ENCODE measurements at regions not wholly inside any gene's neighbourhood (a gene's known extent, or its start where the extent isn't known, plus 50 kb on each side); places are given as distances from the start of the nearest gene placed in this dataset.

- no peak for DNase-seq
Observed at GRCh38 chr20:56978475-56978874, 288.0 kb downstream of the BMP7 start.

DNA sequence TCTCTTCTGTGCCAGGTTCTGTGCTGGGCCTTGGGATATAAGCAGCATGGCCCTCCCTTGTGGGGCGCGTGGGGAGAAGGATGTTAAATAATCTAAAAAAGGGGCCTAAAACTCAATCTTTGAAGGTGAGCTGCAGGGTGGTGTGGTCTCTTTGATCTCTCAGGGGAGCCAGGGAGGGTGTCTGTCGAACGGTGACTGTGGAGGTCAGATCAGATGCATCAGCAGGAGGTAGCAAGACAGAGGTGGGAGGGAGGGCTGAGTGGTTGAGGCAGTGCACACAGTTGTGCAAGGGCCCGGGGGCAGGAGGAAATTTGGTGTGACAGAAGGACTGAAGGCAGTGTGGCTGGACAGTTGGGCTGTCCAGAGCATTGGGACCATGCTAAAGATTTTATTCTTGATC, 287.3 kb downstream of the BMP7 start:
- DNase-seq: no peak

GRCh38 chr20:56981301-56981700, 285.1 kb downstream of the BMP7 start:
- DNase-seq: no peak

GRCh38 chr20:56983813-56984212, 282.6 kb downstream of the BMP7 start:
- no peak for DNase-seq

DNA sequence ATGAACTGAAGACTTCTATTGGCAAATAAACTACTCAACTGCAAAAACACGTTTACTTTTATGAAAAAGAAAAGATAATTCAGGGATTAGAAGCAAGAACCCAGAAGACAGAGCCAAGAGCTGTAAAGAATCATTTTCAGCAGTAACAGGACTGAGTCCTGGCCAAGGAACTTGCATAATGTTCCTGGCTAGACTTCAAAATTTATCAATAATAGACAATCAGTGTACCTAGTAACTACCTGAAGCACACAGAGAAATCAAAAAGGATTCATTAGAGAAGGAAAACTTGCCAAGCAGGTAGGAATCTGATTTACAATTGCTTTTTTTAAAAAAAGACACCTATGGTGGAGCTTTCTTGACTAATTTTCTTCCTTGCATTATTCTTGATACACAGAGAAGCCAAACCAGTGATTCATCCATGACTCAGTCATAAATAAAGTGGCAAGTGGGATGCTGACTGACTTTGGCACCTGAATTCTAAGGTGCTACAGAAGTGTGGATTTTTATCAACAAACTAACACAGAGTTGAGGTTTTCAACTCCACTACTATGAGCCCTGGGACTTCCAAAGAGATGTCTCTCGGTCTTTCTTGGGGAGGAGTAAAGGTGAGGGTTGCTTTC, 281.3 kb downstream of the BMP7 start:
- DNase-seq: no peak

DNA sequence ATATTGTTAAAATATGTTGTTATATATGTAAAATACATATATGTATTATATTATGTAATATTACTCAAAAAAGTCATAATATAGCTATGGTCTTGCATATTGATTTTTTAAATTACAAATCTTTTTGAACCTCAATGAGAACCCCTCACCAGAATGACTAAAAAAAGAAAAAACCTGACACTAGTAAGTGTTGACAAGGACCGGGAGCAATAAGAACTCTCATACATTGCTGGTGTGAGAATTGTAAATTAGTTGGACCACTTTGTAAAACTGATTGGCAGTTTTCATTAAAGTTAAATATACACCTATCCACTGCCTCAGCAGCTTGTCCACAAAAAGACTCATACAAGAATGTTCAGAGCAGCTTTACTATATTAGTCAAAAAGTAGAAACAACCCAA, 280.0 kb downstream of the BMP7 start:
- DNase-seq: no peak

DNA sequence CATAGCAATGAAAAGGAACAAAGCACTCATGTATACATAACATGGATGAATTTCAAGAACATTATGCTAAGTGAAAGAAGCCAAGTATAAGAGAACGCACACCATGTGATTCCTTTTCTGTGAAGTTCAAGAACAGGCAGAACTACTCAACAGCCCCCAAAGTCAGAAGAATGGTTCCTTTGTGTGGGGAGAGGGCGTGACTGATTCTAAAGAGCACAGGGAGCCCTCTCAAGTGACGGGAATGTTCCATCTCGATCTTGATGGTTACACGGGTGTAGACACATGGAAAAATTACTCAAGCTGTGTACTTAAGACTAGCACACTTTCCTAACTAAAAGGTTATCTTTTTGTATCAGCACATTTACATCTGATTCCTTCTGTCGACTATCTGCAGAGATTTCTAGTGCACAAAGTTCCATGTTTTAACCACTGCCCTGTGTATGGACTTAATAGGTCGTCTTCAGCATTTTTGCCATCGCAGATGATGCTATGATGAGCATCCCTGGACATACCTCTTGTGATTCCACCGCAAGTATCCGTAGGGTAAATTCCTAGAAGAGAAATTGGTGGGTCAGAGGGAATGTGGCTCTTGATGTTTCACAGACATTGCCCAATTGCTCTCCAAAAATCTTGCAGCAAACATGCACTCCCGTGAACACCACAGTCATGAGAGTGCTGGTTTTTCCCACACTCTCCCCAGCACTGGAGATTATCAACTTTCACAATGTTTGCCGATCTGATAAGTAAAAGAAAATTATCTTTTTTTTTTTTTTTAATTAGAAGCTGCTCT, 279.3 kb downstream of the BMP7 start:
- no peak for DNase-seq

- DNase-seq: no peak
Observed at GRCh38 chr20:56987986-56988385, 278.5 kb downstream of the BMP7 start.

DNA sequence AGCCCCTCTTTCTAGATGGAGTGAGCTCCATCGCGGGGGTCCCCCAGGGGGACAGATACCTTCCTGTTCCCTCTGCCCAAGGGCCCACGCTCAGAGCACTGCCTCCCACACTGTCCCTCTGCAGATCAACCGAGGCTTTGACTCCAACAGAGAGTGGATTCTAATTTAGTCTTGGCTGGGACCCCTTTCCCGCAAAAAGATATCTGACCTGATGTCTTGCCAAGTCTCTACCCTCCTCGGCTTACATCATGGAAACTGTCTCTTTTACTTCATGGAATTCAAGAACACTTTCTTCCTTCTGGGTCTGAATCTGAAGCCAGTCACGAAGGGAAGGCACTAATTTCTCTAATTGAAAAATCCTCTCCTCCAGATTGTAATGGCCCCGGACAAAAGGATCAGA, 278.0 kb downstream of the BMP7 start:
- no peak for DNase-seq

DNA sequence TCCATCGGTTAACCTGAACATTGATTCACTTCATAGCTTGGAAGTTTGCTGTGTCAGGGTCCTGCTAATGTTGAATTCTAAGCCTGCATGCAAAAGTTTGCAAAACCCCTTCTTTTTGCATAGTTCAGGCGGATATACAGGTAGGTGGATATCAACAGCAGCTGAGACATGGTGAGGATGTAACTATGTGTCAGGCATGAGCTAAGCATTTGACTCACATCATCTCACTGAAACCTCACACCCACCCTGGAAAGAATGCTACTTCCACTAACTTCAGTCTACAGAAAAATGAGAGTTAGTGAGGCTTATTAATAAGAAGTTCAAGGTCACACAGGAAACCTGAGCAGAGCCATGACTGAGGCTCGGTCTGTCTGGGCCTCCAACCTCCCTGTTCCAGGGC, 276.9 kb downstream of the BMP7 start:
- no peak for DNase-seq

- no peak for DNase-seq
Observed at GRCh38 chr20:56993020-56993559, 273.4 kb downstream of the BMP7 start.

DNA sequence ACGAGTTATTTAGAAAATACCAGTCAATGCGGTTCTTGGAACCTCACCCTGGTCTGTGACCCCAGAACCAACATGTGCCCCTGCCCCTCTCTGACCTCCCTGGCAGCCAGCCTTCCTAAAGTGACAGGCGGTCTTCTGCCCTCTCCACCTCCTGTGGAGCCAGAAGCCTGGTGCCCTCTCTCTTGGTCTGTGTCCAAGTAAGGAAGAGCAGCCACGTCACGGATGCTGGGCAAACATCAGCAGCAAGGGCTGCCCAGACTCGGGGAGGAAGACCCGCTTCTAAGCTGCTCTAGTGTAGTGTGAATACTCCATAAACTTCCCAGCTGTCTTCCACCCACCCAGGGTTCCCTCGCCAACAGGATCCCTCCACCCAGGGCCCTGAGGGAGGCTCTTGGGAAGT, 272.4 kb downstream of the BMP7 start:
- no peak for DNase-seq

- no peak for DNase-seq
Observed at GRCh38 chr20:56995149-56995548, 271.3 kb downstream of the BMP7 start.

DNA sequence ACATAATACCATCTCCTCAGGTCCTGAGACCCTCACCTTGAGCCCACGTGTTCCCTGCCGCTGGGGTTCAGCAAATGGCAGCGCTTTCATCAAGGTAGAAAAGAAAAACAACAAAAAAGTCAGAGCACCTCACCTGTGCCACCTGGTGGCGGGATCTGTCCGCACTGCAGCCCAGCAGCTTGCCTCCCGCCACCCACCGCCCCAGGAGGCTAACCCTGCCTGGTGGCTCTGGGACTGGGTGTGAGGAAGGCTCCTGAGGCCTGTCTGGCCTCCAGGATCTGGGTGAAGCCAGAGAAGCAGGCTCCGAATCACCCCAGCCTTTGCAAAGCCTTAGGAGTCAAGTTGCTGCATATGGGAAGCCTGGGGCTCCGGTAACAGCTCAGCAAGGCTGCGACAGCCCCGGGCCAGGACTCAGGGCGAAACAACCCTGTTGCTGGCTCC, 270.8 kb downstream of the BMP7 start:
- DNase-seq: peak; percentile 11

GRCh38 chr20:56996533-56996932, 269.9 kb downstream of the BMP7 start:
- DNase-seq: no peak

DNA sequence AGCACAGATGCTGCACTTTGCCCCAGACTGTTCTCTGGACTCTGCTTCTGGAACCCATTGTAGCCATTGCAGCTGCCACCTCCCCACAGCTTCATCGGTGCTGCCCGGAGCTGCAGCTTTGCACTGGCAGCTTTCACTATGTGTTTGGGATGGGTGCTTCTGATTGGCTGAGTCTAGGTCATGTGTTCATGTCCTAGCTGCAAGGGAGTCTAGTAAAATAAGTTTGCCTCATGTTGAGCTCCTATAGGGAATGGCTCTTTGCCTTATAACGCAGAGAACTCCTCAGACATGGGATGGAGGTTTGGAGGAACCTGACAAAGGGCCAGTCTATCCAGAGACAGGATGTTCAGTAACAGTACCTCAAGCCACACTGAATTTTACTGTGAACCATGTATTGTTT, 268.0 kb downstream of the BMP7 start:
- DNase-seq: no peak

- no peak for DNase-seq
Observed at GRCh38 chr20:57000441-57000968, 265.9 kb downstream of the BMP7 start.

GRCh38 chr20:57001126-57001767, 265.2 kb downstream of the BMP7 start:
- no peak for DNase-seq

DNA sequence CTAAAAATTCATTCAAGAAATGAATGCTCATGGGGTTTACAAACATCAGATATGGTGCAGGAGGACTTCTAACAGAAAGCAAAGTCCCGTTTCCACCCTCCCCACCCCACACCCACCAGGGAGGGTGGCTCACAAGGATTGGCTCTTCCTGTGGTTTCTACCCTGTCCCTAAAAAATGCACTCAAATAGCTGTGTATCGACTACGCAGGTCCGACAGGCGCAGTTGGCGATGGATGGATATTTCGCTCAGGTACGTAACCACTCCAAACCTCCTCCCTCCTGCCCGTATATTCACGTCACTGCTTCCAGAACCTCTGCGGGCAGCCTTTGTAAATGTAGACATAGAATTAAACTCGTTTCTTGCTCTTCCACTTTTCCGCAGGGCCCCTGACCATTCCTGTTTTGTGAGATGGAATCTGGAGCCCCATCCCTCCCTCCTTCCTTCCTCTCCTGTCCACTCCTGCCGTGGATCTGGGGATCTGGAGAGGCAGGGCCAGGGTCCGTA, 264.3 kb downstream of the BMP7 start:
- no peak for DNase-seq

- no peak for DNase-seq
Observed at GRCh38 chr20:57003012-57003411, 263.4 kb downstream of the BMP7 start.

GRCh38 chr20:57004416-57004815, 262.0 kb downstream of the BMP7 start:
- no peak for DNase-seq

DNA sequence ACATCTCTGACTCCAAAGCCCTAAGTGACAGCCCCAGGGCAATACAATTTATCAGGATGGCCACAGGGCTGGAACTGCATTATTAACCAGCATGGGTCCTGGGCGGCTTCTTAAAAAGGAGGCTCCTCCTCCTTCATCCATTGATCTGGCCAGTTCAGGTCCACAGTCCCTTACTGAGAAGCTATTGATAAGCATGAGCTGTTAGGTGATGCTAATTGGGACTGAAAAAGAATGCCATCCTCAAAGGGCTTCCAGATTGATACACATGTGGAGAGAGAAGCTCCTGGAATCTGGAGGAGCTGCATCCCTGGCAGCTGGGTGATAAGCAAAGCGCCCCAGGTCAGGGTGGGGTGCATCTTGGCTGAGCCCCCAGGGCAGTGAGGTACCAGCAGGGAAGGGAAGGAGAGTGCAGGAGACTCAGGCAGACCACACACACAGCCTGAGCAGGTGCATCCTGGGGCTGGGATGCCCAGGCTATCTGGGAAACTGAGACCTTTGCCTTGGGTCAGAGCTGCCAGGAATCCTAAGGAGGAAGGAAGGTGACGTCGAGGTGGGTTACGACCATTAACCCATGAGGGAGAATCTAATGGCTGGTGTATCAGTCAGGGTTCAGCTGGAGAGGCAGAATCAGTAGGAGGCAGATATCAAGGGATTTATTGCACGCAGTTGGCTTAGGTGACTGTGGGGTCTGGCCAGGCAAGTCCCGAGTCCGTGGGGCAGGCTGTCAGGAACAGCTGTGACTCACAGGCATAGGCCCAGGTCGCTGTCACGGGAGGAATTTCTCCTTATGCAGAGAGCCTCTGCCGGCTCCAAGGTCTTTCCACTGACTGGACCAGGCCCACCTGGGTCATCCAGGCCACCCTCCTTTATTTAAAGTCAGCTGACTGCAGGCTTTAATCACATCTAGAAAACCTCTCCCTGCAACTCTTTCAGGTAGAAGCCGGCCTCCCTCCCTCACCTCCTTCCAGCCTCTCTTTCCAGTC, 261.2 kb downstream of the BMP7 start:
- DNase-seq: no peak

All from DMS53 (cell line).